Prostate gland (tissue), 2 donors: ENCODE measurements at regions not wholly inside any gene's neighbourhood (a gene's known extent, or its start where the extent isn't known, plus 50 kb on each side); places are given as distances from the start of the nearest gene placed in this dataset.

Experiments used
- DNase-seq: peaks from one replicate; pipeline ENCODE4 v3.0.0-alpha.2; 2019; ENCODE audit warnings: low spot score
- H3K27ac ChIP-seq, 2 donors: fragments of 200-600 bp; sonication (generic); 2 replicates each; pipeline ENCODE4 v1.5.1; 2017 to 2019
- H3K27me3 ChIP-seq: fragments of 200-600 bp; sonication (generic); replicated peaks from 2 replicates; pipeline ENCODE4 v1.5.1; 2019; ENCODE audit not compliant: insufficient read depth
- H3K36me3 ChIP-seq, 2 donors: fragments of 200-600 bp; sonication (generic); 1 replicate in 1 of 2; 2 replicates in 1 of 2; pipeline versions ENCODE4 v1.5.1 to v1.8.1; 2017 to 2019
- H3K4me1 ChIP-seq: fragments of 200-600 bp; sonication (generic); replicated peaks from 2 replicates; pipeline ENCODE4 v1.5.1; 2019
- H3K4me3 ChIP-seq, 2 donors: fragments of 200-600 bp; sonication (generic); 2 replicates each; pipeline ENCODE4 v1.5.1; 2017 to 2019
- H3K9me3 ChIP-seq: fragments of 200-600 bp; sonication (generic); 2 replicates; pipeline ENCODE4 v1.5.1; 2017
- POLR2A ChIP-seq: fragments of 450-650 bp; IDR thresholded peaks from one replicate; pipeline ENCODE4 v1.6.1; 2016; ENCODE audit warnings: antibody characterized with exemption, mild to moderate bottlenecking
- POLR2AphosphoS5 ChIP-seq: sonication (generic); formaldehyde crosslinking; IDR thresholded peaks from one replicate; pipeline ENCODE4 v1.6.1; 2017; ENCODE audit warnings: antibody characterized with exemption
- WGBS: methylation state at CpG from one replicate; pipeline ENCODE4 v1.1.5; 2018; 5-methylcytosine and 5-hydroxymethylcytosine counted together
- intact Hi-C: fragments of 100-400 bp; cut with DNase I; formaldehyde crosslinking; loops from one replicate; pipeline ENCODE4 v1.14.2; 2022
- TF ChIP-seq, protein P1 (sequence below), 4 experiments: fragments of 200-600 bp in 2 of 4; fragments of 450-650 bp in 2 of 4; sonication (generic) in 2 of 4; IDR thresholded peaks; 1 replicate in 3 of 4; 2 replicates in 1 of 4; pipeline ENCODE4 v1.5.1; 2016 to 2019; ENCODE audit warnings: antibody characterized with exemption in 4 of 4, mild to moderate bottlenecking in 2 of 4, moderate library complexity in 2 of 4

DNA sequence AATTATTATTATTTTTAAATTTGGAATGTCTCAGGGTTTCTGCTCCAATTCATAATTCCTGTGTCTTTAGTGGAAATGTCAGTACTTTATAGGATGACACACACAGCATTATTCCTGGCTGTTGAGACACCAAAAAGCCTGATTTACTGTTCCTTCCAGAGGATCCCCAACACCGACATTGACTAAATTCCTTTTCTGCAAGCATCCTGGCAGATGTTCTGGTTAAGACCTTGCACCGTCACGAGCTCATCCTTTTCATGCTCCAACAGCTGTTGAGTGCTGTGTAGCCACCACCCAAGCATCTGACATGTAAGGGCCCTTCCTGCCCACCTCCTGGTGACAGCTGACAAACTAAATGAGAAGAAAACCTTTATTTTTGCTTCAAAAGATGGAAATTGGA is 284.3 kb upstream of the SULF2 start:
- Histone ChIP-seq H3K36me3 (no peaks in the 10 kb centered on the region), H3K27ac (no peak overlapping the region), H3K9me3 (no peaks in the 10 kb centered on the region), H3K27me3 (no peaks in the 10 kb centered on the region), H3K4me1 (no peaks in the 10 kb centered on the region), H3K4me3 (no peak overlapping the region)
- TF ChIP-seq POLR2A (no peak), POLR2AphosphoS5 (no peak)
- TF ChIP-seq, protein P1, sequence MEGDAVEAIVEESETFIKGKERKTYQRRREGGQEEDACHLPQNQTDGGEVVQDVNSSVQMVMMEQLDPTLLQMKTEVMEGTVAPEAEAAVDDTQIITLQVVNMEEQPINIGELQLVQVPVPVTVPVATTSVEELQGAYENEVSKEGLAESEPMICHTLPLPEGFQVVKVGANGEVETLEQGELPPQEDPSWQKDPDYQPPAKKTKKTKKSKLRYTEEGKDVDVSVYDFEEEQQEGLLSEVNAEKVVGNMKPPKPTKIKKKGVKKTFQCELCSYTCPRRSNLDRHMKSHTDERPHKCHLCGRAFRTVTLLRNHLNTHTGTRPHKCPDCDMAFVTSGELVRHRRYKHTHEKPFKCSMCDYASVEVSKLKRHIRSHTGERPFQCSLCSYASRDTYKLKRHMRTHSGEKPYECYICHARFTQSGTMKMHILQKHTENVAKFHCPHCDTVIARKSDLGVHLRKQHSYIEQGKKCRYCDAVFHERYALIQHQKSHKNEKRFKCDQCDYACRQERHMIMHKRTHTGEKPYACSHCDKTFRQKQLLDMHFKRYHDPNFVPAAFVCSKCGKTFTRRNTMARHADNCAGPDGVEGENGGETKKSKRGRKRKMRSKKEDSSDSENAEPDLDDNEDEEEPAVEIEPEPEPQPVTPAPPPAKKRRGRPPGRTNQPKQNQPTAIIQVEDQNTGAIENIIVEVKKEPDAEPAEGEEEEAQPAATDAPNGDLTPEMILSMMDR (IDR thresholded peaks at IDR 0.05): no peak
- no peak for DNase-seq
- WGBS: 76% methylated on average over 3 of the region's 3 CpGs
- intact Hi-C loops: no loop called here

DNA sequence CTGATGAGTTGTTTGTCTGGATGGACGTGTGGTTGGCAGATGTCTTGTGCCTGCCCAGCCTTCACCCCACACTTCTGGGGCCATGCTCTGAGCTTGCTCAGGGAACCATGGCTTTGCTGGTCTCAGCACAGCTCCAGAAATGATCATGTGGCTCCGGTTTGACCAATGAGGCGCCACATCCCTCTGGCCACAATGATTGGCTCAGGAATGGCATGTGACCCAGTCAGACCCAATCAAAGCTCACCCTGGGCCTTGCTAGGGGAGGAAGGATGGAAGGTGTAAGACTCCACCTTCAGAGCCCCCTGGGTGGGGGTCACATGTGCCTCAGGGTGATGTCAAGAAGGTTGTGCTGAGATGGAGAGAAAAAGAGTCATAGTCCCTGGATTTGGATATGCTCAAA is 281.6 kb upstream of the SULF2 start:
- Histone ChIP-seq H3K4me1 (no peaks in the 10 kb centered on the region), H3K27ac (no peak overlapping the region), H3K36me3 (no peaks in the 10 kb centered on the region), H3K9me3 (no peaks in the 10 kb centered on the region), H3K4me3 (no peak overlapping the region), H3K27me3 (no peaks in the 10 kb centered on the region)
- WGBS: 98% methylated on average over 3 of the region's 3 CpGs
- TF ChIP-seq, protein P1 (IDR thresholded peaks at IDR 0.05): no peak
- TF ChIP-seq POLR2AphosphoS5 (no peak), POLR2A (no peak)
- intact Hi-C loops: no loop called here
- DNase-seq: no peak

DNA sequence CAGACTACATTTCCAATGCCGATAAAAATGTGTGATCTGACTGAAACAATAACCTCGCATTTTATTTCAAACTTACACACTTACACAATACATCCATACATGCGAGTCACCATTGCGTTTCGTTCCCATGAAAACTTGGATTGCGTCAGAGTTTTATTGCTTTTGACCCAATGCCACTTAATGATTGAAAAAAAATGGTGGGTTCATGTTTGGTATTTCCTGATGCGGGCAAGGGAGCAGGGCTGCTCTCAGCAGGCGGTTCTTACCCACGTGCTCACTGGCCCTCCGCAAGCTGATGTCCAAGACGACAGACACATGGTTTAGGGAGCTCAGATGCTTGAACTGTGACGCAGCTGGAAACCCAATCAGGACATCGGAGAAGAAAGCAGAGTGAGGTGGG is 281.0 kb upstream of the SULF2 start:
- Histone ChIP-seq H3K36me3 (no peaks in the 10 kb centered on the region), H3K9me3 (no peaks in the 10 kb centered on the region), H3K4me1 (no peaks in the 10 kb centered on the region), H3K27me3 (no peaks in the 10 kb centered on the region), H3K4me3 (no peak overlapping the region), H3K27ac (no peak overlapping the region)
- intact Hi-C loops: no loop called here
- TF ChIP-seq, protein P1 (IDR thresholded peaks at IDR 0.05): no peak
- TF ChIP-seq POLR2AphosphoS5 (no peak), POLR2A (no peak)
- 84% methylated on average over 13 of the region's 13 CpGs for WGBS
- no peak for DNase-seq

DNA sequence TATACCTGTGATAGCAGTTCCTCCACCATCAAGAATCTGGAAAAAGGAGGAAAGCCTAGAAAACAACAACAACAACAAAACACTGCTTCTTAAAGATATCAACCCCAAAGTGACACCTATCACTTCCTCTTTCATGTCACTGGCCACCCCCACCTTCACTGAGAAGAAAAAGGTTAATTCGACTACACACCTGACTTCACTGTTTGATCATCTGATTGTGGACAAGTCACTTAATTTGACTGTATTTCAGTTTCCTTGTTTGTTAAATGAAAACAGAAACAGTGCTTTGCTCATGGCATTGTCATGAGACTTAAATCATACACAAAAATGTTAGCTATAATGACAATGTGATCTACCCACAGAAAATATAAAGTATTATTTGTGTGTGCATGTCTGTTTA is 280.6 kb upstream of the SULF2 start:
- TF ChIP-seq, protein P1 (IDR thresholded peaks at IDR 0.05): no peak
- WGBS: 86% methylated on average over 1 of the region's 1 CpG
- DNase-seq: no peak
- Histone ChIP-seq H3K27me3 (no peaks in the 10 kb centered on the region), H3K4me3 (no peak overlapping the region), H3K36me3 (no peaks in the 10 kb centered on the region), H3K4me1 (no peaks in the 10 kb centered on the region), H3K9me3 (no peaks in the 10 kb centered on the region), H3K27ac (no peak overlapping the region)
- intact Hi-C loops: no loop called here

DNA sequence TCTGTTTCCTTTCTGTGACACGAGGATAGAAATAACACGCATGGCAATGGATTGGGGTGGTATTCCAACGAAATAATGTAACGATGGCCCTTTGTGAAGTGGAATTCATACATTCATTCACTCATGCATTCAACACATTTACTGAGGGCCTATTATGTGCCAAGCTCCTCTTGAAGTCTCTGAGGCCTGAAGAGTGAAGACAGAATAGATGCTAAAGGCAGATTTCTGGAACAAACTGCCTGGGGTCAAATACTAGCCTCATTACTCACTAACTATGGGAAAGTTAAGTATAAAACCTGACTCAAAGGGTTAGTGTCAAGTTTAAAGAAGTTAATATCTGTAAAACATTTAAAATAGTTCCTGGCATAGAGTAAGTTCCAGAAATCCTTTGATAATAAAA is 279.6 kb upstream of the SULF2 start:
- H3K4me1 ChIP-seq: no peaks in the 10 kb centered on the region
- 94% methylated on average over 4 of the region's 4 CpGs for WGBS
- H3K36me3 ChIP-seq: no peaks in the 10 kb centered on the region
- intact Hi-C loops: no loop called here
- H3K9me3 ChIP-seq: no peaks in the 10 kb centered on the region
- no peak overlapping the region for H3K27ac ChIP-seq
- H3K27me3 ChIP-seq: no peaks in the 10 kb centered on the region
- no peak overlapping the region for H3K4me3 ChIP-seq
- no peak for DNase-seq
- no peak for TF ChIP-seq POLR2AphosphoS5
